ENCODE measurements at regions not wholly inside any gene's neighbourhood (a gene's known extent, or its start where the extent isn't known, plus 50 kb on each side); places are given as distances from the start of the nearest gene placed in this dataset.

DNA sequence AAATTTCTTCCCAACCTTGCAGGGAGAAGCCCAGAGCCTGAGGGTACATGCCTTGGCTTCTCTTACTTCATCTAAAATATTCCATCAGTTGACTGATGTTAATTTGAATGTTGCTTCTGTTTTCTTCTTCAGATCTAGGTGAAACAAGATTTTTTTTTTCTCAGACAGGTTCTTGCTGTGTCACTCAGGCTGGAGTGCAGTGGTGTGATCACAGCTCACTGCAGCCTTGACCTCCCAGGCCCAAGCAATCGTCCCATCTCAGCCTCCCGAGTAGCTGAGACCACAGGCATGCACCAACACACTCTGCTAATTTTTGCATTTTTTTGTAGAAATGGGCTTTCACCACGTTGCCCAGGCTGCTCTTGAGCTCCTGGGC lies 62.1 kb upstream of the KLF3 start:
- Histone ChIP-seq H3K4me1 (no peaks in the 10 kb centered on the region), H3K27ac (no peak overlapping the region), H3K36me3 (no peaks in the 10 kb centered on the region), H3K4me3 (no peak overlapping the region), H3K27me3 (no peaks in the 10 kb centered on the region), H3K9me3 (no peaks in the 10 kb centered on the region)
- TF ChIP-seq POLR2A (IDR thresholded peaks at IDR 0.05), result no peak
- TF ChIP-seq POLR2AphosphoS5 (IDR thresholded peaks at IDR 0.05), result no peak
- TF ChIP-seq, protein P1, sequence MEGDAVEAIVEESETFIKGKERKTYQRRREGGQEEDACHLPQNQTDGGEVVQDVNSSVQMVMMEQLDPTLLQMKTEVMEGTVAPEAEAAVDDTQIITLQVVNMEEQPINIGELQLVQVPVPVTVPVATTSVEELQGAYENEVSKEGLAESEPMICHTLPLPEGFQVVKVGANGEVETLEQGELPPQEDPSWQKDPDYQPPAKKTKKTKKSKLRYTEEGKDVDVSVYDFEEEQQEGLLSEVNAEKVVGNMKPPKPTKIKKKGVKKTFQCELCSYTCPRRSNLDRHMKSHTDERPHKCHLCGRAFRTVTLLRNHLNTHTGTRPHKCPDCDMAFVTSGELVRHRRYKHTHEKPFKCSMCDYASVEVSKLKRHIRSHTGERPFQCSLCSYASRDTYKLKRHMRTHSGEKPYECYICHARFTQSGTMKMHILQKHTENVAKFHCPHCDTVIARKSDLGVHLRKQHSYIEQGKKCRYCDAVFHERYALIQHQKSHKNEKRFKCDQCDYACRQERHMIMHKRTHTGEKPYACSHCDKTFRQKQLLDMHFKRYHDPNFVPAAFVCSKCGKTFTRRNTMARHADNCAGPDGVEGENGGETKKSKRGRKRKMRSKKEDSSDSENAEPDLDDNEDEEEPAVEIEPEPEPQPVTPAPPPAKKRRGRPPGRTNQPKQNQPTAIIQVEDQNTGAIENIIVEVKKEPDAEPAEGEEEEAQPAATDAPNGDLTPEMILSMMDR (IDR thresholded peaks at IDR 0.05), result no peak
- intact Hi-C loops (cut with DNase I; ENCODE audit: low total_unique reads), result no loop called here
- no peak for DNase-seq (ENCODE audit: low spot score in 2 of 2)

DNA sequence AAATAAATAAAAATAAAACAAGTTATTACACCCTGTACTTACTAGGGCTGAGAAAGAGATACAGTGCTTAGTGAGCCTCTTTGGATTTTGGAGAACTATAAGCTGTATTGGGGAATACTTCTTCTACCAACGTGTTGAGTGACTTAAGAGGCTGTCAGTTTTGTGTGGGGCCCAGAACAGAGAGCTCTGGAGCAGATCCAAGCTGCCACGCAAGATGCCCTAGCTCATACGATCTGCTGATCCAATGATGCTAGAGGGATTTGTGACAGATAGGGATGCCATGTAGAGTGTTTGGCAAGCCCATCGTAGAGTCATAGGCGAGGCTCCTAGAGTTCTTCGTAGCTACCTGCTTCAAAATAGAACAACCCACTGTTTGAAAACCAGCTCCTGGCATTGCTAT lies 60.3 kb upstream of the KLF3 start:
- H3K4me3 ChIP-seq, result no peak overlapping the region
- H3K4me1 ChIP-seq, result no peaks in the 10 kb centered on the region
- H3K36me3 ChIP-seq, result no peaks in the 10 kb centered on the region
- H3K27ac ChIP-seq, result no peak overlapping the region
- intact Hi-C loops (cut with DNase I; ENCODE audit: low total_unique reads), result no loop called here
- no peaks in the 10 kb centered on the region for H3K9me3 ChIP-seq
- DNase-seq (ENCODE audit: low spot score in 2 of 2), result no peak
- H3K27me3 ChIP-seq, result no peaks in the 10 kb centered on the region
- no peak for TF ChIP-seq POLR2AphosphoS5 (IDR thresholded peaks at IDR 0.05)
- TF ChIP-seq POLR2A (IDR thresholded peaks at IDR 0.05), result no peak
- TF ChIP-seq, protein P1 (IDR thresholded peaks at IDR 0.05), result no peak

DNA sequence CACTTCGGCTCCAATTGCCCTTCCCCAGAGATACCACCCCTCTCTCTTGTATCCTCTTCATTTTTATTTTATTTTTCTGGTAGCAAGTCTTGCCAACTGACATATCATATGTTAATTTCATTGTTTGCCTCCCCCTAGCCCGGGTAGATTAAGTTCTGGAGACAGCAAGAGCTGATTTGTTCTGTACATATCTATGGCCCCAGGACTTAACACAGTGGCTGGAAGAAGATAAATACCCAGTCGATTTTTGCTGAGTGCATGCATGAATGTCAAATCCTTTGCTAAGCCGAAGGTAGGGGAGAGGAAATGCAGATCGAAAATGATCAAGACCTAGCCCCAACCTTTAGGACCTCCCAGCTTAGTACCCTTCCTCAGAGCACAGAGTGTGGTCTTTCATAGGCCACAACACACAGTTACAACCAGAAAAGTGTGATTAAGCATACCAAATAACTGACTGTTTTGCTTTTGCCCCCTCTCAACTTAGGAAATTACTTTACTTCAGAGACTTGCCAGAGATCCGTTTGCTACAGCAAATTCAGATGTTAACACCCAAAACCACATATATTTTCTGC lies 58.7 kb upstream of the KLF3 start:
- Histone ChIP-seq H3K9me3 (no peaks in the 10 kb centered on the region), H3K4me1 (no peaks in the 10 kb centered on the region), H3K27ac (no peak overlapping the region), H3K27me3 (no peaks in the 10 kb centered on the region), H3K36me3 (no peaks in the 10 kb centered on the region), H3K4me3 (no peak overlapping the region)
- TF ChIP-seq, protein P1 (IDR thresholded peaks at IDR 0.05), result no peak
- TF ChIP-seq POLR2AphosphoS5 (IDR thresholded peaks at IDR 0.05) (no peak), POLR2A (IDR thresholded peaks at IDR 0.05) (no peak)
- no peak for DNase-seq (ENCODE audit: low spot score in 2 of 2)
- intact Hi-C loops (cut with DNase I; ENCODE audit: low total_unique reads), result no loop called here

DNA sequence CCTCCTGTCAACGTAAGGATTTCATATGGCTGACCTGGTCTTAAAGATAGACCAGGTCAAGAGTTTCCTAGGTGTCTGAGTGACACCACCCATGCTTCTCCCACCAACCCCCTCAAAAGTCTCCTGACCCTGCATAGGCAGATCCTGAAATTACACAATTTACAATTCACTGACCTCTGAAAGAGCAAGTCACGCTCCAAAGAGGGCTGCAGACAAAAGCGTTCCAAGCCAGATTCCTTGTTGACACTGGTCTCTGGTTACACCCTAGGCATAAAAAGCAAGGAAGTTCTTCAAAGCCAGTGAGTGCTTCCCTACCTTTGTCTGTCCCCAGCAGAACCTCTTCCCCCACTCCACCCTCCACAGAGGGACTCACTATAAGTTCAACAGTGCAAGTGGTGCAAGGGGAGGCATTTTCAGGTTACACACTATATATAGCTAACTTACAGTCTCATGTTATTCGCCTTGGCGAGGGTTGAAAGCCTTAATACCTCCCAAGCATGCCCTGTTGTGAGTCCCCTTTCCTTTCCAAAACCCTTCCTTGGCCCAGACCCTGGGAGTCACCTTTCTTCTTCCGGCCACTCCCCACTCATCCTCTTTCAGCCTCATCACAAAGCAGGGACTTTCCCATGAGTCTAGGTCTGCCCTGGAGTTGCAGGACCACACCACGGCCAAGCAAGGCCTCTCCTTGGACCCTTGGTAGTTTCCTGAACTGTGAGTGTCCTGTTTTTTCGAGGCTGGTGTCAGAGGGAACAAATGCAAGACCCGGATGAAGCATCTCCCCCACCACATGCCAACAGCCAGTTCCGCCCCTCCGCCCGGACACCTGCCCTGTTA lies 58.0 kb upstream of the KLF3 start:
- Histone ChIP-seq H3K27ac (no peak overlapping the region), H3K4me3 (no peak overlapping the region), H3K27me3 (no peaks in the 10 kb centered on the region), H3K4me1 (no peaks in the 10 kb centered on the region), H3K9me3 (no peaks in the 10 kb centered on the region), H3K36me3 (no peaks in the 10 kb centered on the region)
- intact Hi-C loops (cut with DNase I; ENCODE audit: low total_unique reads), result no loop called here
- no peak for DNase-seq (ENCODE audit: low spot score in 2 of 2)
- TF ChIP-seq POLR2A (IDR thresholded peaks at IDR 0.05) (no peak), POLR2AphosphoS5 (IDR thresholded peaks at IDR 0.05) (no peak)
- TF ChIP-seq, protein P1 (IDR thresholded peaks at IDR 0.05), result no peak

DNA sequence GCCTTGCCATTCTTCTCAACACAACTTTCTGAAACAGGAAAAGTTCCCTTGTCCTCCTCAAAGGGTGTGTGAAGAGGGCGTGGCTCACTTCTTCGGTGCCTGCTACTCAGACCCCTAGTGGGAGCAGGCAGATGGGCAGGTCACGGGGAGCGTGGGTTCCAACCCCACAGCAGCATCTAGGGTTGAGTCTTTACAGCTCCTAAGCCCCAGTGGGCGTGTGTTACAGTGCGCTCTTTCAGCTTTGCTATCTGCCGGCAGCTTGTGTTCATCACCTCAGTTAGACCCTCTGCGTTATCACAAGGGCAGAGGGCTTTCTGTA lies 57.5 kb upstream of the KLF3 start:
- intact Hi-C loops (cut with DNase I; ENCODE audit: low total_unique reads), result no loop called here
- TF ChIP-seq, protein P1 (IDR thresholded peaks at IDR 0.05), result no peak
- TF ChIP-seq POLR2A (IDR thresholded peaks at IDR 0.05) (no peak), POLR2AphosphoS5 (IDR thresholded peaks at IDR 0.05) (no peak)
- no peaks in the 10 kb centered on the region for H3K27me3 ChIP-seq
- no peak overlapping the region for H3K4me3 ChIP-seq
- no peaks in the 10 kb centered on the region for H3K9me3 ChIP-seq
- no peaks in the 10 kb centered on the region for H3K4me1 ChIP-seq
- no peaks in the 10 kb centered on the region for H3K36me3 ChIP-seq
- H3K27ac ChIP-seq, result no peak overlapping the region
- no peak for DNase-seq (ENCODE audit: low spot score in 2 of 2)

Measured in breast epithelium (tissue), 4 donors.